SU-DHL-6 (cell line): ENCODE measurements at regions not wholly inside any gene's neighbourhood (a gene's known extent, or its start where the extent isn't known, plus 50 kb on each side); places are given as distances from the start of the nearest gene placed in this dataset.

ENCODE experiments used
- H2AFZ ChIP-seq: fragments of 200-600 bp; sonication (generic); 2 replicates; pipeline ENCODE4 v1.6.1; 2014; ENCODE audit warnings: low read depth, mild to moderate bottlenecking, moderate library complexity, mixed read lengths, antibody characterized with exemption, low read length; ENCODE audit not compliant: severe bottlenecking
- H3F3A ChIP-seq: fragments of 200-600 bp; shearing (Covaris generic); 2 replicates; pipeline ENCODE4 v1.6.0; 2016; ENCODE audit warnings: antibody characterized with exemption, mild to moderate bottlenecking; ENCODE audit not compliant: insufficient read depth
- H3K27ac ChIP-seq: fragments of 200-600 bp; sonication (generic); 2 replicates; pipeline ENCODE4 v1.5.1; 2016; ENCODE audit warnings: low read depth, mild to moderate bottlenecking, low read length, moderate library complexity, mixed read lengths
- H3K27me3 ChIP-seq: fragments of 200-600 bp; sonication (generic), shearing (Covaris generic); 2 replicates; pipeline ENCODE4 v1.6.0; 2014; ENCODE audit warnings: mild to moderate bottlenecking, low read length
- H3K36me3 ChIP-seq: fragments of 200-600 bp; sonication (generic); 2 replicates; pipeline ENCODE4 v1.6.1; 2014; ENCODE audit warnings: mild to moderate bottlenecking, low read length, mixed read lengths
- H3K4me2 ChIP-seq: fragments of 300-600, 200-600 bp; shearing (Covaris generic), sonication (generic); 2 replicates; pipeline ENCODE4 v1.6.0; 2014; ENCODE audit warnings: low read length, low read depth, mild to moderate bottlenecking; ENCODE audit not compliant: poor library complexity, severe bottlenecking
- H3K4me3 ChIP-seq: fragments of 200-600 bp; sonication (generic); 2 replicates; pipeline ENCODE4 v1.5.1; 2014; ENCODE audit warnings: antibody characterized with exemption, low read length, mild to moderate bottlenecking, mixed read lengths; ENCODE audit not compliant: insufficient read depth, poor library complexity, severe bottlenecking
- H3K79me2 ChIP-seq: fragments of 200-600 bp; sonication (generic); 2 replicates; pipeline ENCODE4 v1.6.1; 2014; ENCODE audit warnings: mild to moderate bottlenecking, low read length, moderate library complexity; ENCODE audit not compliant: insufficient read depth
- H3K9ac ChIP-seq: fragments of 200-600 bp; sonication (generic); 2 replicates; pipeline ENCODE4 v1.7.0; 2014; ENCODE audit warnings: mild to moderate bottlenecking, low read length
- H3K9me2 ChIP-seq: fragments of 200-600 bp; sonication (generic); replicated peaks from 2 replicates; pipeline ENCODE4 v1.6.1; 2014; ENCODE audit warnings: low read length; ENCODE audit not compliant: insufficient read depth
- H3K9me3 ChIP-seq: fragments of 200-600 bp; sonication (generic); 2 replicates; pipeline ENCODE4 v1.6.1; 2014; ENCODE audit warnings: low read length, mixed read lengths; ENCODE audit not compliant: insufficient read depth
- H4K20me1 ChIP-seq: fragments of 200-600 bp; sonication (generic); 2 replicates; pipeline ENCODE4 v1.6.1; 2014; ENCODE audit warnings: low read depth, mild to moderate bottlenecking, antibody characterized with exemption, low read length, moderate library complexity, mixed read lengths
- EZH2phosphoT487 ChIP-seq: fragments of 200-600 bp; sonication (generic), shearing (Covaris generic); conservative IDR thresholded peaks from 2 replicates; pipeline ENCODE4 v1.6.1; 2018; ENCODE audit warnings: mild to moderate bottlenecking, antibody characterized with exemption, low read length, moderate library complexity, mixed read lengths
- TF ChIP-seq, protein P1 (sequence below): fragments of 200-600 bp; sonication (generic); IDR thresholded peaks from one replicate; pipeline ENCODE4 v1.5.1; 2017; ENCODE audit warnings: antibody characterized with exemption, mild to moderate bottlenecking, low read length, moderate library complexity; ENCODE audit not compliant: insufficient read depth, poor library complexity, severe bottlenecking

DNA sequence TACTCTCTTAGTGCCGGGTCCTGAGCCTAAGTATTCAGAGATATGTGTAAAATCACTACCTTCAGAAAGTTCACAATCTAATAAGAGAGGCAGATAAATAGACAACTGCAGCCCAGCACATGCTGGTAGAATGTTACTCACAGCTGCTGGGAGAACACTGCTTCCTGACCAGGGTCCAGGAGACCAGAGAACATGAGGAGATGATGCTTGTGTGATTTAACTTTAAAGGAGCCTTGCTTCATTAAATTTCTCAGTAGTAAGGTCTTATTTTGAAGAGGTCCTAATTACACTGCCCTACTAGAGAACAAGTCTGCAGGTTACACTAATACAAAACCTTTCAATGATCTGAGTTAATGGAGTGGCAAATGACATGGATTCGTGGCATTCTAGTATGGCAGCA is 209.9 kb upstream of the TRIB2 start:
- H3F3A ChIP-seq: no peaks in the 10 kb centered on the region
- no peaks in the 10 kb centered on the region for H4K20me1 ChIP-seq
- no peaks in the 10 kb centered on the region for H3K9me2 ChIP-seq
- no peak overlapping the region for H3K27ac ChIP-seq
- H3K4me2 ChIP-seq: no peak overlapping the region
- TF ChIP-seq EZH2phosphoT487: no peak
- TF ChIP-seq, protein P1, sequence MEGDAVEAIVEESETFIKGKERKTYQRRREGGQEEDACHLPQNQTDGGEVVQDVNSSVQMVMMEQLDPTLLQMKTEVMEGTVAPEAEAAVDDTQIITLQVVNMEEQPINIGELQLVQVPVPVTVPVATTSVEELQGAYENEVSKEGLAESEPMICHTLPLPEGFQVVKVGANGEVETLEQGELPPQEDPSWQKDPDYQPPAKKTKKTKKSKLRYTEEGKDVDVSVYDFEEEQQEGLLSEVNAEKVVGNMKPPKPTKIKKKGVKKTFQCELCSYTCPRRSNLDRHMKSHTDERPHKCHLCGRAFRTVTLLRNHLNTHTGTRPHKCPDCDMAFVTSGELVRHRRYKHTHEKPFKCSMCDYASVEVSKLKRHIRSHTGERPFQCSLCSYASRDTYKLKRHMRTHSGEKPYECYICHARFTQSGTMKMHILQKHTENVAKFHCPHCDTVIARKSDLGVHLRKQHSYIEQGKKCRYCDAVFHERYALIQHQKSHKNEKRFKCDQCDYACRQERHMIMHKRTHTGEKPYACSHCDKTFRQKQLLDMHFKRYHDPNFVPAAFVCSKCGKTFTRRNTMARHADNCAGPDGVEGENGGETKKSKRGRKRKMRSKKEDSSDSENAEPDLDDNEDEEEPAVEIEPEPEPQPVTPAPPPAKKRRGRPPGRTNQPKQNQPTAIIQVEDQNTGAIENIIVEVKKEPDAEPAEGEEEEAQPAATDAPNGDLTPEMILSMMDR: no peak
- no peak overlapping the region for H3K4me3 ChIP-seq
- H3K9me3 ChIP-seq: no peaks in the 10 kb centered on the region
- H3K36me3 ChIP-seq: no peaks in the 10 kb centered on the region
- H3K79me2 ChIP-seq: no peaks in the 10 kb centered on the region
- H2AFZ ChIP-seq: no peak overlapping the region
- no peak overlapping the region for H3K9ac ChIP-seq
- no peaks in the 10 kb centered on the region for H3K27me3 ChIP-seq

DNA sequence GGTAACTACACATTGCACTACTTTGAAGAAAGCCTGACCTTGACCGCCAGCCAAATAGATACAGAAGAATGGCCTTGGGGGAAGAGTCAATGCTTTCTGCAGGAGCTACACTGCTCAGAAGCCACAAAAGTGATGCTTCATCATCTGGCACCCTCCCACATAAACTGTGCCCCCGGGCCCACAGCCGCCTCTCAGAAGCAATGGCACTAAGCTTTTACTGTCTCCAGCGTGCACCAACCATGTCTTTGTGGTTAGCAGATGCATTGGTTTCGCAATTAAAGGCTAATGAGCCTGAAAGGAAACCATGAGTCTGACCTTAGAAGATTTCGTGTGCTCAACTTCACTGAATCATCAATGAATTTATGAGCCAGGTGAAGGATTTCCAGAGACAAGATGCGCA is 209.4 kb upstream of the TRIB2 start:
- H3K27me3 ChIP-seq: no peaks in the 10 kb centered on the region
- no peaks in the 10 kb centered on the region for H3K79me2 ChIP-seq
- no peak overlapping the region for H3K27ac ChIP-seq
- no peaks in the 10 kb centered on the region for H3K9me3 ChIP-seq
- H3K9ac ChIP-seq: no peak overlapping the region
- no peaks in the 10 kb centered on the region for H4K20me1 ChIP-seq
- no peaks in the 10 kb centered on the region for H3F3A ChIP-seq
- no peaks in the 10 kb centered on the region for H3K36me3 ChIP-seq
- H2AFZ ChIP-seq: no peak overlapping the region
- no peak overlapping the region for H3K4me3 ChIP-seq
- no peak overlapping the region for H3K4me2 ChIP-seq
- H3K9me2 ChIP-seq: no peaks in the 10 kb centered on the region
- TF ChIP-seq, protein P1: no peak
- TF ChIP-seq EZH2phosphoT487: no peak

GRCh38 chr2:12510070-12510469 is 206.7 kb upstream of the TRIB2 start:
- Histone ChIP-seq H3K9me3 (no peaks in the 10 kb centered on the region), H3K79me2 (no peaks in the 10 kb centered on the region), H4K20me1 (no peaks in the 10 kb centered on the region), H3F3A (no peaks in the 10 kb centered on the region), H3K27me3 (no peaks in the 10 kb centered on the region), H2AFZ (no peak overlapping the region), H3K9ac (no peak overlapping the region), H3K27ac (no peak overlapping the region), H3K9me2 (no peaks in the 10 kb centered on the region), H3K36me3 (no peaks in the 10 kb centered on the region), H3K4me2 (no peak overlapping the region), H3K4me3 (no peak overlapping the region)
- no peak for TF ChIP-seq EZH2phosphoT487
- TF ChIP-seq, protein P1: no peak

GRCh38 chr2:12513339-12513738 is 203.4 kb upstream of the TRIB2 start:
- H2AFZ ChIP-seq: no peak overlapping the region
- no peaks in the 10 kb centered on the region for H4K20me1 ChIP-seq
- H3K36me3 ChIP-seq: no peaks in the 10 kb centered on the region
- no peaks in the 10 kb centered on the region for H3K9me2 ChIP-seq
- no peaks in the 10 kb centered on the region for H3K79me2 ChIP-seq
- H3K4me2 ChIP-seq: no peak overlapping the region
- no peaks in the 10 kb centered on the region for H3K9me3 ChIP-seq
- H3K9ac ChIP-seq: no peak overlapping the region
- no peaks in the 10 kb centered on the region for H3K27me3 ChIP-seq
- H3F3A ChIP-seq: no peaks in the 10 kb centered on the region
- no peak overlapping the region for H3K4me3 ChIP-seq
- H3K27ac ChIP-seq: no peak overlapping the region
- TF ChIP-seq EZH2phosphoT487: no peak
- TF ChIP-seq, protein P1: no peak
